CD4-positive, alpha-beta T cell (primary cell): ENCODE measurements at regions not wholly inside any gene's neighbourhood (a gene's known extent, or its start where the extent isn't known, plus 50 kb on each side); places are given as distances from the start of the nearest gene placed in this dataset.
"Not testable (repeated sequence)": the region's sequence is repeated elsewhere in the genome, so short reads cannot be mapped to it uniquely, and the experiment has no call there.

Experiments
- ATAC-seq: fragments of 200-7000 bp; cut with Tn5 transposase; one replicate; pipeline ENCODE4 v1.10.0; 2022; ENCODE audit warnings: mild to moderate bottlenecking; ENCODE audit not compliant: poor library complexity
- CTCF ChIA-PET: fragments of 350-600 bp; sonication (Branson Sonifier 250); formaldehyde crosslinking; loops from one replicate; lab custom pipeline; 2021; ENCODE audit warnings: antibody characterized with exemption, inconsistent platforms; lab: Charles Lee
- POLR2A ChIA-PET: fragments of 350-600 bp; sonication (Branson Sonifier 250); formaldehyde crosslinking; loops from one replicate; lab custom pipeline; 2021; ENCODE audit warnings: antibody characterized with exemption, inconsistent platforms; lab: Charles Lee
- DNase-seq, 14 experiments: peaks; one replicate each; pipeline ENCODE4 v3.0.0-alpha.2; 2013 to 2020; ENCODE audit warnings: mixed read lengths in 2 of 14
- H3K27ac ChIP-seq, 2 donors: one replicate each; pipeline versions ENCODE4 v1.5.1 to v1.7.0; 2013; ENCODE audit warnings: low read length in 2 of 2, low read depth in 1 of 2, mild to moderate bottlenecking in 1 of 2
- H3K27me3 ChIP-seq, 2 experiments: 1 replicate in 1 of 2; 2 replicates in 1 of 2; pipeline versions ENCODE4 v1.6.1 to v1.7.0; 2013; ENCODE audit warnings: low read length in 2 of 2, control low read depth in 1 of 2, mild to moderate bottlenecking in 1 of 2, moderate library complexity in 1 of 2; ENCODE audit not compliant: insufficient read depth in 2 of 2, control insufficient read depth in 1 of 2
- H3K36me3 ChIP-seq: one replicate; pipeline ENCODE4 v1.6.1; 2013; ENCODE audit warnings: low read length, control low read depth; ENCODE audit not compliant: insufficient read depth
- H3K4me1 ChIP-seq: one replicate; pipeline ENCODE4 v1.6.1; 2013; ENCODE audit warnings: low read length, control low read depth; ENCODE audit not compliant: insufficient read depth
- H3K4me3 ChIP-seq: one replicate; pipeline ENCODE4 v1.5.1; 2013; ENCODE audit warnings: mild to moderate bottlenecking, low read length, moderate library complexity
- H3K9me3 ChIP-seq, 2 experiments: 1 replicate in 1 of 2; 2 replicates in 1 of 2; pipeline versions ENCODE4 v1.6.1 to v1.7.0; 2013; ENCODE audit warnings: low read length in 2 of 2, mild to moderate bottlenecking in 2 of 2, control low read depth in 1 of 2, moderate library complexity in 1 of 2; ENCODE audit not compliant: control insufficient read depth in 1 of 2, insufficient read depth in 1 of 2
- H3K27ac Mint-ChIP-seq: one replicate; pipeline ENCODE4 v1.8.0; 2020; ENCODE audit warnings: mixed read lengths
- H3K27me3 Mint-ChIP-seq: one replicate; pipeline ENCODE4 v1.8.0; 2021; ENCODE audit warnings: mixed read lengths
- H3K36me3 Mint-ChIP-seq: one replicate; pipeline ENCODE4 v1.8.0; 2021; ENCODE audit warnings: low read depth, mixed read lengths
- H3K4me1 Mint-ChIP-seq: one replicate; pipeline ENCODE4 v1.8.0; 2021; ENCODE audit warnings: low read depth, mixed read lengths
- H3K4me3 Mint-ChIP-seq: one replicate; pipeline ENCODE4 v1.8.0; 2020; ENCODE audit warnings: mild to moderate bottlenecking, mixed read lengths
- H3K9me3 Mint-ChIP-seq: one replicate; pipeline ENCODE4 v1.8.0; 2020; ENCODE audit warnings: mixed read lengths
- CTCF ChIP-seq: fragments of 200-600 bp; IDR thresholded peaks from one replicate; pipeline ENCODE4 v1.8.0; 2022; ENCODE audit warnings: antibody characterized with exemption, mild to moderate bottlenecking
- intact Hi-C, 2 experiments: fragments of 100-400 bp; cut with DNase I in 1 of 2; cut with micrococcal nuclease in 1 of 2; formaldehyde crosslinking; loops; one replicate each; pipeline versions ENCODE4 v1.15.1 to v1.9.0; 2023 to 2025; cut with DNase I, micrococcal nuclease

- Histone ChIP-seq H3K4me3 (no peak overlapping the region), H3K36me3 (no peaks in the 10 kb centered on the region), H3K9me3 (peaks cover 0 to 5% of the 10 kb centered on the region in 2 experiments), H3K27me3 (no peaks in the 10 kb centered on the region), H3K4me1 (no peaks in the 10 kb centered on the region), H3K27ac (no peak overlapping the region)
- H3K36me3 Mint-ChIP-seq: no peaks in the 10 kb centered on the region
- ATAC-seq (no peak), DNase-seq (no peak)
- no peaks in the 10 kb centered on the region for H3K4me1 Mint-ChIP-seq
- no peak overlapping the region for H3K4me3 Mint-ChIP-seq
- CTCF ChIA-PET: no interaction called here
- H3K27me3 Mint-ChIP-seq: no peaks in the 10 kb centered on the region
- no peak overlapping the region for H3K27ac Mint-ChIP-seq
- H3K9me3 Mint-ChIP-seq: peaks cover 17% of the 10 kb centered on the region
- intact Hi-C loops: no loop called here
- POLR2A ChIA-PET: no interaction called here
- no peak for TF ChIP-seq CTCF
These were observed 1308.9 kb upstream of the MAP3K7 start for GRCh38 chr6:91895599-91896285.

GRCh38 chr6:91886183-91886795 lies 1299.4 kb upstream of the MAP3K7 start:
- Histone ChIP-seq H3K27me3 (no peaks in the 10 kb centered on the region), H3K36me3 (no peaks in the 10 kb centered on the region), H3K4me3 (no peak overlapping the region), H3K9me3 (peaks cover 15 to 17% of the 10 kb centered on the region in 2 experiments), H3K4me1 (no peaks in the 10 kb centered on the region), H3K27ac (no peak overlapping the region)
- TF ChIP-seq CTCF: no peak
- no peak for ATAC-seq
- Mint-ChIP-seq H3K27me3 (no peaks in the 10 kb centered on the region), H3K4me3 (no peak overlapping the region), H3K4me1 (no peaks in the 10 kb centered on the region), H3K27ac (no peak overlapping the region), H3K9me3 (peaks cover 19% of the 10 kb centered on the region), H3K36me3 (no peaks in the 10 kb centered on the region)
- ChIA-PET CTCF (no interaction called here), POLR2A (no interaction called here)
- intact Hi-C loops: no loop called here
- DNase-seq: no peak

GRCh38 chr6:91881791-91882190 lies 1294.9 kb upstream of the MAP3K7 start:
- peaks cover 11% of the 10 kb centered on the region for H3K9me3 Mint-ChIP-seq
- H3K4me3 ChIP-seq, DNase-seq, H3K4me3 Mint-ChIP-seq, H3K27me3 ChIP-seq, POLR2A ChIA-PET, H3K27ac ChIP-seq, H3K36me3 ChIP-seq, intact Hi-C loops, H3K27ac Mint-ChIP-seq, H3K27me3 Mint-ChIP-seq, H3K4me1 Mint-ChIP-seq, H3K36me3 Mint-ChIP-seq, ATAC-seq, CTCF ChIA-PET, H3K4me1 ChIP-seq: not testable (repeated sequence)
- peaks cover 15 to 16% of the 10 kb centered on the region in 2 experiments for H3K9me3 ChIP-seq
